ENCODE measurements at regions not wholly inside any gene's neighbourhood (a gene's known extent, or its start where the extent isn't known, plus 50 kb on each side); places are given as distances from the start of the nearest gene placed in this dataset.

DNA sequence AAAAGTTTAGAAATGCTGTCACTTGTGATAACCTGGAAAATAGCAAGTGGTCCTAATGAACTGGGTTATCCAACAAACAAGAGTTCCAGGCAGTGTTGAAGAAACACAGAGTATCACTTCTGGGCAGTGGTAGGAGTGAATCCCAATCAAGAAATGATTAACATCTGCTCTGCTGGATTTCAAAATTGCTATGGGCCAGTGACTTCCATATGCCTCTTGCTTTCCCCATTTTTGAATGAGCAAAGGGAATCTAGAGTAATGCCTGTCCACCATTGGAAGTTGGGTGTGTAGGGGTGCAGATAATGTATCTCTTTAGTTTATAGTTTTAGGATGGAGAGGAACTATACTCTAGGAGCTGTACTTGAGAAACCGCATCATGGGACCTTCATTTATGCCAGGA, 236.5 kb downstream of the RPLP1 start:
- TF ChIP-seq, protein P1, sequence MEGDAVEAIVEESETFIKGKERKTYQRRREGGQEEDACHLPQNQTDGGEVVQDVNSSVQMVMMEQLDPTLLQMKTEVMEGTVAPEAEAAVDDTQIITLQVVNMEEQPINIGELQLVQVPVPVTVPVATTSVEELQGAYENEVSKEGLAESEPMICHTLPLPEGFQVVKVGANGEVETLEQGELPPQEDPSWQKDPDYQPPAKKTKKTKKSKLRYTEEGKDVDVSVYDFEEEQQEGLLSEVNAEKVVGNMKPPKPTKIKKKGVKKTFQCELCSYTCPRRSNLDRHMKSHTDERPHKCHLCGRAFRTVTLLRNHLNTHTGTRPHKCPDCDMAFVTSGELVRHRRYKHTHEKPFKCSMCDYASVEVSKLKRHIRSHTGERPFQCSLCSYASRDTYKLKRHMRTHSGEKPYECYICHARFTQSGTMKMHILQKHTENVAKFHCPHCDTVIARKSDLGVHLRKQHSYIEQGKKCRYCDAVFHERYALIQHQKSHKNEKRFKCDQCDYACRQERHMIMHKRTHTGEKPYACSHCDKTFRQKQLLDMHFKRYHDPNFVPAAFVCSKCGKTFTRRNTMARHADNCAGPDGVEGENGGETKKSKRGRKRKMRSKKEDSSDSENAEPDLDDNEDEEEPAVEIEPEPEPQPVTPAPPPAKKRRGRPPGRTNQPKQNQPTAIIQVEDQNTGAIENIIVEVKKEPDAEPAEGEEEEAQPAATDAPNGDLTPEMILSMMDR (IDR thresholded peaks at IDR 0.05; ENCODE audit: low read length) = no peak
- TF ChIP-seq EZH2phosphoT487 (IDR thresholded peaks at IDR 0.05; ENCODE audit: low read length) (no peak), EZH2 (optimal IDR thresholded peaks at IDR 0.05; ENCODE audit: low read depth, low read length) (no peak)

Data from MM.1S (cell line).